NCI-H2107 treated with DMSO at 0.1 percent for 48 hours (cell line): ENCODE measurements at regions not wholly inside any gene's neighbourhood (a gene's known extent, or its start where the extent isn't known, plus 50 kb on each side); places are given as distances from the start of the nearest gene placed in this dataset.
"Not testable (repeated sequence)": the region's sequence is repeated elsewhere in the genome, so short reads cannot be mapped to it uniquely, and the experiment has no call there.

Experiments
- DNase-seq: peaks from one replicate; lab custom pipeline; 2025; ENCODE audit not compliant: unreplicated experiment; lab: John Stamatoyannopoulos, UW

DNA sequence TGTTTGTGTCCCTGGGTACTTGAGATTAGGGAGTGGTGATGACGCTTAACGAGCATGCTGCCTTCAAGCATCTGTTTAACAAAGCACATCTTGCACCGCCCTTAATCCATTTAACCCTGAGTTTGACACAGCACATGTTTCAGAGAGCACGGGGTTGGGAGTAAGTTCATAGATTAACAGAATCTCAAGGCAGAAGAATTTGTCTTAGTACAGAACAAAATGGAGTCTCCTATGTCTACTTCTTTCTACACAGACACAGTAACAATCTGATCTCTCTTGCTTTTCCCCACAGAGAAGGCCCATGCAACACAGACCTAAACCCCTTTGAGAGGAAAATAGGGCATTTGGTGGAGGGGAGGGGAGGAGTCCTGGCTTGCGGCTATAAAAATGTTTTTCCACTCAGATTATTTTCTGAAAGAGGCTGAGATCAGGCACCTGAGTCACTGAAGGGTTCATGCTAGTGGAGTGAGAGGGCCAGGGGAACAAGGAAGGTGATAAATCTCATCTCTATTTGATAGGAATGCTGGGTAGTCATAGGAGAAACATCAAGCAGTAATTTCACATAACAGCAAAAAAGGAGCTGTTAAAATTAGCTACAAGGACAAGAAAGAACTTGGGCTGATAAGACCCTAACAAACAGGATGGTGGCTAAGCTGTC lies 136.9 kb downstream of the OR2B2 start:
- DNase-seq = not testable (repeated sequence)

DNA sequence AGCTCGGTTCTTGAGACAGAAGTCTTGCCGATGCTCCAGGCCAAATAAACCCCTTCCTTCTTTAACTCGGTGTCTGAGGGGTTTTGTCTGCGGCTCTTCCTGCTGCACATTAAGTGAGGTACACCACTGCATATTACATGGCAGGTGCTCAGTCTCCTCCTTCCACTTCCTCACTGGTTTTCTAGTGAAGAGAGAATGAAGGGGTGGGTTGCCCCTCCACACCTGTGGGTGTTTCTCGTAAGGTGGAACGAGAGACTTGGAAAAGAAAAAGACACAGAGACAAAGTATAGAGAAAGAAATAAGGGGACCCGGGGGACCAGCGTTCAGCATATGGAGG lies 138.0 kb downstream of the OR2B2 start:
- not testable (repeated sequence) for DNase-seq

DNA sequence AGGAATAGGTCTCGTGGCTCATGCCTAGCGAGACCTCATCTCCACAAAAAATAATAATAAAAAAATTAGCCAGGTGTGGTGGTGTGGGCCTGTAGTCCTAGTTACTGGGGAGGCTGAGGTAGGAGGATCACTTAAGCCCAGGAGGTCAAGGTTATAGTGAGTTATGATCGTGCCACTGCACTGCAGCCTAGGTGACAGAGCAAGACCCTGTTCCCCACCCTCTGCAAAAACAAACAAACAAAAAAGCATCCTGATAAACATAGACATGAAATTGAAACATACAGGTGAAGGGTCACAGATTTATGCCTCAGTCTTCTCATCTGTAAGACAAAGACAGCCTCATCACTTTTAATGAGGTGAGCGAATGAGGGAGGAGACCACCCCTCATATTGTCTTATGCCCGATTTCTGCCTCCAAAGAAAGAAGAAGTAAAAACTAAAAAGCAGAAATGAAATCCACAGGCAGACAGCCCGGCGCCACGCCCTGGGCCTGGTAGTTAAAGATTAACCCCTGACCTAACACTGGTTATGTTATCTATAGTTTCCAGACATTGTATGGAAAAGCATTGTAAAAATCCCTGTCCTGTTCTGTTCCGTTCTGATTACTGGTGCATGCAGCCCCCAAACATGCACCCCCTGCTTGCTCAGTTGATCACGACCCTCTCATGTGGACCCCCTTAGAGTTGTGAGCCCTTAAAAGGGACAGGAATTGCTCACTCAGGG lies 138.5 kb downstream of the OR2B2 start:
- DNase-seq = not testable (repeated sequence)

DNA sequence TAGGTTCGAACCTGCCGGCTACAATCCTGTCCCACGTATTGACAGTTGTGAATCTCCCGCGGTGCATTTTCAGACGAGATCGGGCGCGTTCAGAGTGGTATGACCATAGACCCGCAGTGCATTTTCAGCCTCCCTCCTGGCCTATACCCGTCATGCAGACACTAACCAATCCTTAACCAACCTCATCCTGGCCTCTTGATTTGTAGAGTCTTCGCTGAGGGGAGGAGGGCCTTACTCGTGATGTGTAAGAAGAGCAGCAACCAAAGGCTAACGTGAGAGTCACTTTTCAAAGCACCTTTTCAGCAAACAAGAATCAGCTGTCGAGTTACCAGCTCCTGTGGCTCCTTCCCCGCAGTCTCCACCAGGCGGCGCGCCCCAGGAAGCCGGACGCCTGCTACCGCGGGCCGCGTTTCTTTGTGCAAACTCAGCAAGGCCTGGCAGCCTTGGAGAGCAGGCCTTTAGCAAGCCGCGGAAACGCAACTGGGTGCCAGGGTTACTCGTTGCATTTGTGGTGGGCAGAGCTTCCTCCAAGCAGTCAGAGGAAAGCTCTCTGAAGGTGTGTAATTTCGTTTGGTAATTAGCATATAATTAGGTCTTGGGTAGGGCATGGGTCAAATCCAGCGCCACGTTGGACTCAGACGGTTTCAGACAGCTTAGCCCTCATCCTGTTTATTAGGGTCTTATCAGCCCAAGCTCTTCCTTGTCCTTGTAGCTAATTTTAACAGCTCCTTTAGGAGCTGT lies 139.8 kb downstream of the OR2B2 start:
- peak; percentile 7 for DNase-seq

DNA sequence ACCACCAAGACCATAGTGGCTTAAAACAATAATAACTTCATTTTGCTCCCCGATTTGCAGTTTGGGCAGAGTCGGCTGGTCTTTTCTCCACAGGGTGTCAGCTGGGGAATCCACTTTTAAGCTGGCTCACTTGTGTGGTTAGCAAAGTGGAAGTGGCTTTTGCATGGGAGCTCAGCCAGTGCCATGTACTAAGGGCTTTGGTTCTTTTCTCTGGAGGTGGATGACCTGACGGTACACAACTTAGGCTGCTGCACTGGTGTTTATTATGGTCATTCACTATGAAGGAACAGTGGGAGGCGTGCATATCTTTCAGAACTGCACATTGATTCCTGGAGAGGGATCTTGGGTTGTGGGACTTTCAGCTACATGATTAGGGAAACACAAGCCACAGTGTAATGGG lies 141.0 kb downstream of the OR2B2 start:
- DNase-seq = no peak

DNA sequence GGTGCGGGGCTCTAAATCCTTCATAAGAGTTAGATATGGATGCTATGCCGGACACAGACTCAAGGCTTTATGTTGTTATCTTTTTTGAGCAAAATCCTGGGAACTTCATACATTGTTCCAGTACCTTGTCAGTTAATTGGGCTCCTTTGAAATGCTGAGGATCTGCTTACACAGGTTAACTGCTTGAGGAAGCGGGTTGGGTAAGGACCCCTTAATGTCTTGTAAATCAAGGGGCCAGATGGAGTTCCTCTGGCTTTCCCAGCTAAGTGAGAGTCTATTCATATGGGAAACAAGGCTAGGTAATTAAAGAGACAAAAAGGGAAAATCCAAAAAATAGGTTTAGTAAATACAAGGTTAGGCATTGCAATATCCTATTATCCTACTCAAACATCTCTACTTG lies 141.5 kb downstream of the OR2B2 start:
- DNase-seq = no peak

DNA sequence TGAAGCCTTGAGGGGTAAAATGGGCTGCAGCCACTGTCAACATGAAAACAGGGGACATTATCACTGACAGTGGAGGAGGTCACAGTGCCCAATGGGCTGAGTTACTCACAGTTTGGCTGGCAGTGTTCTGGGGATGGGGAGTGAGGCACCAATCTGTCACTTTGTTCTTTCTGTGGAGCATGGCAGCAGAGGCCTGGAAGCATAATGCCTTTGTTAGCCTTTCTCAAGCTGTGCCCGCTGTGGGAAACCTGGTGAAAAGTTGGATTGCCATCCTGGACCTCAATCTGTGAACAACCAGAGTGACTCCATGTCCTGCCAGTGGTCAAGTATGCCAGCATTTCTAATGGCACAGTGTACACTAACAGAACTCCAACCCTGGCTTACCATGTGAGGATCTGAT lies 143.6 kb downstream of the OR2B2 start:
- DNase-seq = no peak

DNA sequence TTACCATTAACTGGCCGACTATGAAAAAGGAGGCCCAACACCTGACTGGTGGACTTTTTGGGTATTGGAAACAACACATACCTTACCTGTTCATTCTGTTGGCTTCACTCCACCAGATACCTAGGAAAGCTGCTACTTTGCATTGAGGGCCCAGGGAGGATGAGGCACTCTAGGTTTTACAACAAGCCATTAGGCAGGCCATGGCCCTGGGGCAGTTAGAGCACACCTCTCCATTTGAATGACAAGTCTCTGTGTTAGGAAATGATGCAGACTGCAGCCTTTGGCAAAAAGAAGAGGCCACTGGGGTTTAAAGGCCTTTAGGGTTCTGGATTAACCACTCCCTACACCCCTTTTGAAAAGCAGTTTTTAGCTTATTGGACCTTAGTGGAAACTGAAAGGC lies 144.3 kb downstream of the OR2B2 start:
- DNase-seq = no peak

DNA sequence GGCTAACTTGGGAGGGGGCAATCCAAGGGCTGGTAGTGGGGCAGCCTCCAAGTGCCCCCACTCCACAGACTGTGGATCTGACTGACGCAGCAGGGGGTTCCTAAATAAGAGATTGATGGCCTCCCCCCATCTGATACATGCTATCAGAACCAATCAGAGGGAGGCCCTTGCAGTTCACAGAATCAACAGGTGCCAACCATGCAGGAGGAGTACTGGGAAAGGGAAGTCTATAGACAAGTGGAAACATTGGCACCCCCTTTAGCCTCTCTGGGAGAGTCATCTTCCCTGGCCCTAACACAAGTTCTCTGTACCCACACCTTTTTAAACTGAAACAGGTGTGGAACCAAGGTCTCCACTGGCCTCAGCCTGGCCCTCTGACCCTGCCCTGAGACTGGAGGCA lies 145.8 kb downstream of the OR2B2 start:
- DNase-seq = no peak

DNA sequence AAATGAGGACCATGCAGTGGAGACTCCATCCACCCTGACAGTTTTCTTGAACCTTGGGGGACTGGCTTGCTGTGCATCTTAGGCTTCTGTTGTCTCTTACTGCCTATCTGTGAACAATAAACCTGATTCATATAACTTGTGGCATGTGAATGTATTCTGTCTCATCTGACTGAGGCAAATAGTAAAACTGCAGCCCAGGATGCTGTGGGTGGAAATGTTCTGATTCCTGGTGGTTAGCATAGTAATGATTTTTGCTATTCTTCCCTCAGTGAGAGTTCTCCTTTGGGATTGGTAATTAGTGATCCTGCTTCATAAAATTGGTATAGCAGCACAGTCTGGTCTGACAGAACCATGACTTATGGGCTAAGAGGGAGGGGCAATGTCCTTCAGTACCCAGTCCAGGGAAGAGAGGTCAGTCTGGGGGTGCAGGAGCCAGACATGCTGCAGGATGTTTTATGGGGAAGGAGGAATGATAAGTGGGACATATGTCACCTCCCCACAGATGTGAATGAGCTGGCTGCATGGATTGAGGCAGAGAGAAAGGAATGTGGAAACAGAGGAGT lies 147.1 kb downstream of the OR2B2 start:
- no peak for DNase-seq

DNA sequence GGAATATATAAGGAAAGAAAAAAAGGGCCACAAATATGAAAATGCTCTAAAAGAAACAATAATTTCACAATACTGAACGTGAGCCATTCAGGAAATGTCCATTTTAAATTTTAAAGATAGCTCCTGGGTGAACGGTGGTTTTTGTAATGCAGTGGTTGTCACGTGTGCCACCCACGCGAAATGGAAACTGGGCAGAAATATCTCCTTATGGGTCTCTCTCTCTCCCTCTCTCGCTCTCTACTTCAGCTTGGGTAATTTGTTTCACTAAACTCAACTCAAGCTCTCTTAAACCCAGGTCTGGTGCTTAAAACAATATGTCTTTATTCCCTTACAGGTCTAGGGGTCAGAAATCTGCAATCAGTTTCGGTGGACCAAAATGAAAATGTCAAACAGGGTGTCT lies 150.8 kb downstream of the OR2B2 start:
- DNase-seq = no peak

DNA sequence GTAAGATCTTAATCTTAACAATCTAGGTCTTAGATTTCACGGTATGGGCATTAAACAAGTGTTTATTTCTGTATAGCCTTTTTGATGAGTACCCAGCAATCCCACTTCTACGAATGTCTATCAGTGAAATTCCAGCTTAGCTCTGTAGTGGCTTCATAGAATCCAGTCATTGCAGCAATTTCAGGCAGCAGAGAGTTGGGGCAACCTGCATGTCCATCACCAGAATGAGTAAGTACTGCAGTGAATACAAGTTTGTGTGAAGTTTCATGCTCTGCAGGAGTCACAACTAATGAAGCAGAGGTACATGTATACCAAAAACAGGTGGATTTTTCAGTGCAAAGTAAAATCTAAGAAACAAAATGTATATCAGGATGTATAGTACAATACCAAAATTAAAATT lies 151.7 kb downstream of the OR2B2 start:
- DNase-seq = no peak

DNA sequence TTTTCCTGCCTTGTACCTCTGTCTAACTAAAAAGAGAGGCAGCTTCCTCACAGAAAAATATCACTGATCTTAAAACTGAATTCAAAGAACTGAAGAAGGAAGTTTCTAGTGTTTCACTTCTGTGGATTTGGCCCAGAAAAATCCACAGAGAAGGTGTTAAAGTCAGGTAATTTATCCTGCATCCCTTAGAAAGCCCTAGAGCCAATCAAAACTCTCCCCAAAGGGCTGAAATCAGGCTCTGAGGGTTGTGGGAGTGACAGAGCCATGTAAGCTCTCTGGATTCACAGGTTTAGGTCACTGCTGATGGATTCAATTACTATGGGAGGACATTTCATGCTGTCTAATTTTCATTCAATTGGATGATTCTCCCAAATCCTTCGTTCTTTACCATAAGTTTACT lies 152.3 kb downstream of the OR2B2 start:
- DNase-seq = no peak

DNA sequence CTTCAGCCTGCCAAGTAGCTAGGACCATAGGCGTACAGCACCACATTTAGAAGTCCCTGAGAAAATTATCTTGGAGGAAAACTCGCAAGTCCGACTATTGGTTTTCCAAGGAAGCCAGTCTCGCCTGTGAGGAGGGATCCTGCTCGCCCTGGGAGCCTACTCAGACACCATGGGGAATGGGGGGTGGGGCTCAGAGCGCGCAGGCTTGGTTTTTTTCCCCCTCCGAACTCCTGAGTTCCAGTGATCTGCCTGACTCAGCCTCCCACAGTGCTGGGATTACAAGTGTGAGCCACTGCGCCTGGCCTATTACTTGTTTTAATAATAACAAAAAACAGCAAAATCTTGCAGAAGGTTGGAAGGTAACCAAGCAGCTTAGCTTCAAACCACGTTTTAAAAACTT lies 153.7 kb downstream of the OR2B2 start:
- no peak for DNase-seq

DNA sequence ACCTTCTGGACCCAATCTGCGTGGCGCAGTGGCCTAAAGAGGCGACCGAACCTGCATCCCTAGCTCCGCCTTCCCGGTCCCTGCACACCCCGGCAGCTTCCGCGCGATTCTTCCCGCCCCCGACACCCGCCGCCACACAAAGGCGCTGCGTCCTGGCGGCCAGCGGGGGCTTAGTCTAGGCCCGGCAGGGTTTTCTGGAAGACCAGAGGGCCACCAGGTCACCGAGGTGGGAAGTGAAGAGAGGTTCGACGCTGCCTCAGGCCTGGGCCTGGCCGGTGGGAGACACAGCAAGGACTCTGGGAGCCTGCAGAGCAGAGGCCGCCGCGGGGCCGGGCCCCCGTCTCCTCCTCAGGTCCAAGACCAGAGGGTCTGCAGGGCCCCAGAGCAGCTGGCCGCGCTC lies 154.9 kb downstream of the OR2B2 start:
- no peak for DNase-seq

DNA sequence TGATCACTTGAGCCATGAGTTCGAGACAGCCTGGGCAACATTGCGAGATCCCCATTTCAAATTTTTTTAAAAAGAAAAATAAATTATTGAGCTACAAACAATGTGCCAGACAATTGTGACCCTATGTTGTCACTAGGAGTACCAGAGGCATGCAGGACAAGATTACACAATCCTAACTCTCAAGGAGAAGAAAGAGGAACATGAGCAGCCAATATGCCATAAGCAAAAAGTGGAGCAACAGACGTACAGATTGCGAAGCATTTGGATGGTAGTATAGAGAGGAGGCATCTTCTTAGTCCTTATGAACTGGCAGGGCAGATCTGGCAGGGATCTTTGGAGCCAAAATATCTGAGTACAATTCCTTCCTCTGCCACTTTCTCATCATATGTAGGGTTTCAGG lies 156.4 kb downstream of the OR2B2 start:
- DNase-seq = no peak

DNA sequence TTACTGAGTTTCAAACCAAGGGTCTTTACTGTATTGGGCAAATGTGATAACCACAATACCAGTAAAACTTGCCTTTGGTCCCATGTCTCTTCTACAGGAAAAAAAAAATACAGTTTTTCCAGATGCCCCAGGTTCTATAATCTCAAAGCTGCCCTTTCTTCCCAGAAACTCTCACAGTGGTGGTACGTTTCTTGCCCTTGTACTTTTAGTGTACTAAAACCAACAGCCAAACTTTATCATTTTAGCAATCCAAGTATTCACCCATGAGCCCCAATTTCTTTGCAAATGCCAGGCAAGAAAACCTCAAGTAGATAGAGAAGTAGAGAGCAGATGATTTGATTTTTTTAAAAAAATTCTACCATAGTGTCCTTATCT lies 157.8 kb downstream of the OR2B2 start:
- DNase-seq = no peak

DNA sequence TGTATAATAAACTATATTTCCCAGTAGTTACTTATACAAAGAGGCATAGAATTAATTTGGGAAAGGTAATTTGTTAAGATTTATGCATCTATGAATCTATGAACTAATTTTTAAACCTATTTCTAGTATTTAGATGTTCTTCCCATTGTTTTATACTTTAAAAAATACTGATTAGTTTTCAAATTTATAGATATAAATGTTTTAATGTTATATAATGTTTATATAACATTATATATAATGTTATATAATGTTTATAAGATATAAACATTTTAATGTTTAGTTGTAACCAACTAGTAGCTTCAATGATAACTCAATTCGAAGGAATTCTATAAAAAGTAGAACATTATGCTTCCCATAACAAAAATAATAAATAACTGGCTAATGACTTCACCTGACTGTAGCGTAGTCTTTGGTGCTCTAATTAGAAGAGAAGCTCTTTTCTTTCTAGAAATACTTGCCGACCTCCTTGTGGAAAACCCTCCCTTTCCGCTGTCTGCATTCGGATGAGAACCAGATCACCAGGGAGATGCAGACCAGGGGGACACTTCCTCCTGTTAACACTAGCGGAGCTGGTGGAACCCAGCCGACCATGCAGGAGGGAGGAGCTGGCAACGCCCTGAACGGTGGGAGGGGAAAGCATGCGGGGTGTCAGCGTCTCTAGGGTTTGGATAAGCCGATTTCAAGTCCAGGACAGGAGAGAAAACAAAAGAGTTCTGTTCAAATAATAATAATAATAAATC lies 158.4 kb downstream of the OR2B2 start:
- peak; percentile 41 for DNase-seq

DNA sequence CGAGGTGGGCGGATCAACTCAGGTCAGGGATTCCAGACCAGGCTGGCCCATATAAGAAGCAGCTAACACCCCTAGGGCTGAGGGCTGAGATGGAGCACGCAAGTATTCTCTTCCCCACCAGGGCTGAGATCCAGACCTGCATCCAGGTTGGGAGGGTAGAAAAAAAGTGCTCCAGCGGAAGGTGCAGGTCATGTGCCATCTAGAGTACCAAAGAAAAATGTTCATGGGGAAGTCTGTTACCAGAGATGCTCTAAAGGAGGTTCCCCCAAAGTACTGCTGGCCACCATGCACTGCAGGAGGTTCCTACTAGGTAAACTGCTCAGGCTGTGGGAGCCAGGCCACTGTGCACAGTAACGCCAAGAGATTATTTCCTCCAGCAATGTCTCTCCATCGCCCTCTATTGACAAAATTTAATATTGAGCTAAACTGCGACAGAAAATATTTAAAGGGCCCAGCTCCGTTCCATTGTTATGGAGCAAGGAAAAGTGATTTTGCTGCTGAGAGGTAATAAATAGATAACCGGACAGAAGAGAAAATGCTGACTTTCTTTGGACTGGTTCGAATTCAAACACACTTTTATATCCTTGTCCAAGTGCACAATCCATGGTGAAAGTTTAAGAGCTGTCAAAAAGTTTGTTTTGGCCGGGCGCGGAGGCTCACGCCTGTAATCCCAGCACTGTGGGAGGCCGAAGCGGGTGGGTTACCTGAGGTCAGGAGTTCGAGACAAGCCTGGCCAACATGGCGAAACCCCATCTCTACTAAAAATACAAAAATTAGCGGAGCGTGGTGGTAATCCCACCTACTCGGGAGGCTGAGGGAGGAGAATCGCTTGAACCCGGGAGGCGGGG lies 159.9 kb downstream of the OR2B2 start:
- DNase-seq = peak; percentile 29

DNA sequence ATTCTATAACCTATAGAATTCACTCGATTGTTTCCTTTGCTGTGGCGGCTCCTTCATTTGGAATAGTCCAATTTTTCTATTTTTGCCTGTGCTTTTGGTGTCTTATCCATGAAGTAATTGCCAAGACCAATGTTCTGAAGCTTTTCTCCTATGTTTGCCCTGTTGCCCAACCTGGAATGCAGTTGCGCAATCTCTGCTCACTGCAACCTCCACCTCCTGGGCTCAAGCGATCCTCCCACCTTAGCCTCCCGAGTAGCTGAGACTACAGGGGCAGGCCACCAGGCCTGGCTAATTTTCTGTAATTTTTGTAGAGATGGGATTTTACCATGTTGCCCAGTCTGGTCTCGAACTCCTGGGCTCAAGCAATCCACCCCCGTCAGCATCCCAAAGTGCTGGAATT lies 163.5 kb downstream of the OR2B2 start:
- DNase-seq = no peak

DNA sequence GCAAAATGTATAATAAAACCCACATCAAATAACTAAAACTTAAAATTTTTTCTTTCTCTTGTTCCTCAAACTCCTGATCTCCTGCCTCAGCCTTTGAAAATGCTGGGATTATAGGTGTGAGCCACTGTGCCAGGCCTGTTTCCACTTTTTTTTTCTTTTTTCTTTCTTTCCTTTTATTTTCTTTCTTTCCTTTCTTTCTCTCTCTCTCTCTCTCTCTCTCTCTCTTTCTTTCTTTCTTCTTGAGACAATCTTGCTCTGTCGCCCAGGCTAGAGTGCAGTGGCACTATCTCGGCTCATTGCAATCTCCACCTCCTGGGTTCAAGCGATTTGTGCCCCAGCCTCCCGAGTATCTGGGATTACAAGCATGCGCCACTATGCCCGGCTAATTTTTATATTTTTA lies 164.6 kb downstream of the OR2B2 start:
- no peak for DNase-seq
